Right lobe of liver (tissue), 4 donors: ENCODE measurements at regions not wholly inside any gene's neighbourhood (a gene's known extent, or its start where the extent isn't known, plus 50 kb on each side); places are given as distances from the start of the nearest gene placed in this dataset.

Source experiments
- CTCF ChIP-seq, 4 donors: fragments of 200-600 bp in 3 of 4; fragments of 450-650 bp in 1 of 4; IDR thresholded peaks; one replicate each; pipeline versions ENCODE4 v1.5.1 to v1.8.0; 2016 to 2022; ENCODE audit warnings: antibody characterized with exemption in 4 of 4, mild to moderate bottlenecking in 2 of 4
- POLR2A ChIP-seq: fragments of 450-650 bp; IDR thresholded peaks from one replicate; pipeline ENCODE4 v1.6.1; 2017; ENCODE audit warnings: antibody characterized with exemption, mild to moderate bottlenecking
- donor health status: DM: no; HTN: no; CAD: no.
- donor health status: DM: no; HTN: no; CAD: no.
- donor health status: DM: no; HTN: yes; CAD: no.

- TF ChIP-seq CTCF (IDR thresholded peaks at IDR 0.05) = no peak
- no peak for TF ChIP-seq POLR2A
Observed at GRCh38 chr2:144643537-144644336, 123.8 kb upstream of the ZEB2 start.
